ENCODE measurements at regions not wholly inside any gene's neighbourhood (a gene's known extent, or its start where the extent isn't known, plus 50 kb on each side); places are given as distances from the start of the nearest gene placed in this dataset.

- H3K27ac ChIP-seq, result no peak overlapping the region
- H3K9me3 ChIP-seq, result no peaks in the 10 kb centered on the region
- H3K36me3 ChIP-seq, result no peaks in the 10 kb centered on the region
- no peak for TF ChIP-seq CTCF (IDR thresholded peaks at IDR 0.05)
- H3K27me3 ChIP-seq, result no peaks in the 10 kb centered on the region
- H3K4me3 ChIP-seq, result no peak overlapping the region
- no peaks in the 10 kb centered on the region for H3K4me1 ChIP-seq
- no peak for DNase-seq (ENCODE audit: low spot score)
Observed at GRCh38 chr11:92720385-92720784, 249.1 kb upstream of the MTNR1B start.

- Histone ChIP-seq H3K4me3 (no peak overlapping the region), H3K27me3 (no peaks in the 10 kb centered on the region), H3K27ac (no peak overlapping the region), H3K4me1 (no peaks in the 10 kb centered on the region), H3K9me3 (no peaks in the 10 kb centered on the region), H3K36me3 (no peaks in the 10 kb centered on the region)
- DNase-seq (ENCODE audit: low spot score), result no peak
- TF ChIP-seq CTCF (IDR thresholded peaks at IDR 0.05), result no peak
Observed at GRCh38 chr11:92725352-92725751, 244.1 kb upstream of the MTNR1B start.

- Histone ChIP-seq H3K4me3 (no peak overlapping the region), H3K9me3 (no peaks in the 10 kb centered on the region), H3K27me3 (no peaks in the 10 kb centered on the region), H3K27ac (no peak overlapping the region), H3K4me1 (no peaks in the 10 kb centered on the region), H3K36me3 (no peaks in the 10 kb centered on the region)
- DNase-seq (ENCODE audit: low spot score), result no peak
- TF ChIP-seq CTCF (IDR thresholded peaks at IDR 0.05), result no peak
Observed at GRCh38 chr11:92727123-92727522, 242.3 kb upstream of the MTNR1B start.

- Histone ChIP-seq H3K4me1 (no peaks in the 10 kb centered on the region), H3K9me3 (no peaks in the 10 kb centered on the region), H3K27me3 (no peaks in the 10 kb centered on the region), H3K27ac (no peak overlapping the region), H3K4me3 (no peak overlapping the region), H3K36me3 (no peaks in the 10 kb centered on the region)
- no peak for TF ChIP-seq CTCF (IDR thresholded peaks at IDR 0.05)
- DNase-seq (ENCODE audit: low spot score), result no peak
Observed at GRCh38 chr11:92727769-92728168, 241.7 kb upstream of the MTNR1B start.

GRCh38 chr11:92728628-92729027 is 240.8 kb upstream of the MTNR1B start:
- H3K27me3 ChIP-seq, result no peaks in the 10 kb centered on the region
- no peak overlapping the region for H3K27ac ChIP-seq
- no peak for TF ChIP-seq CTCF (IDR thresholded peaks at IDR 0.05)
- H3K4me3 ChIP-seq, result no peak overlapping the region
- DNase-seq (ENCODE audit: low spot score), result no peak
- no peaks in the 10 kb centered on the region for H3K9me3 ChIP-seq
- H3K4me1 ChIP-seq, result no peaks in the 10 kb centered on the region
- H3K36me3 ChIP-seq, result no peaks in the 10 kb centered on the region

- H3K4me1 ChIP-seq, result no peaks in the 10 kb centered on the region
- H3K36me3 ChIP-seq, result no peaks in the 10 kb centered on the region
- H3K27ac ChIP-seq, result no peak overlapping the region
- H3K9me3 ChIP-seq, result no peaks in the 10 kb centered on the region
- H3K4me3 ChIP-seq, result no peak overlapping the region
- peak in 1 of 2 donors; percentile 46 for TF ChIP-seq CTCF (IDR thresholded peaks at IDR 0.05)
- DNase-seq (ENCODE audit: low spot score), result no peak
- no peaks in the 10 kb centered on the region for H3K27me3 ChIP-seq
Observed at GRCh38 chr11:92735039-92735438, 234.4 kb upstream of the MTNR1B start.

Data from right atrium auricular region (tissue), 2 donors.